GM18507 (cell line): ENCODE measurements at regions not wholly inside any gene's neighbourhood (a gene's known extent, or its start where the extent isn't known, plus 50 kb on each side); places are given as distances from the start of the nearest gene placed in this dataset.

Experiments
- DNase-seq: peaks from one replicate; pipeline ENCODE4 v3.0.0; 2011; ENCODE audit warnings: low read depth; ENCODE audit not compliant: insufficient read length; ENCODE audit errors: extremely low spot score
- FAIRE-seq: peaks from 2 replicates; lab custom pipeline; 2011; peaks lifted over from hg19 to GRCh38; lab: Jason Lieb, UNC

DNA sequence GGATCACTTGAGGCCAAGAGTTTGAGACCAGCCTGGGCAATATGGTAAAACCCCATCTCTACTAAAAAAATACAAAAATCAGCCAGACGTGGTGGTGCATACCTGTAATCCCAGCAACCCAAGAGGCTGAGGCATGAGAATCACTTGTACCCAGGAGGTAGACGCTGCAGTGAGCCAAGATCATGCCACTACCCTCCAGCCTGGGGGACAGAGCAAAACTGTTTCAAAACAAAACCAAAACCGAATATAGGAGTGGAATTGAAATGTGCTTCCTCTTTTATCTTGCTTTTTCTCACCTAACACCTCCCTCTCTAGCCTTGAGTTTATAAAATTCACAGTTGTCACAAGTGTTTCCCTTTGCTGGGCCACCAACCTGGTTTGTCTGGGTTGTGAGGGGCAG is 181.9 kb downstream of the PAH start:
- FAIRE-seq (peak; percentile 94), DNase-seq (peak; percentile 9)

- no peak for FAIRE-seq
- no peak for DNase-seq
Observed at GRCh38 chr12:102730996-102731395, 186.0 kb downstream of the PAH start.

DNA sequence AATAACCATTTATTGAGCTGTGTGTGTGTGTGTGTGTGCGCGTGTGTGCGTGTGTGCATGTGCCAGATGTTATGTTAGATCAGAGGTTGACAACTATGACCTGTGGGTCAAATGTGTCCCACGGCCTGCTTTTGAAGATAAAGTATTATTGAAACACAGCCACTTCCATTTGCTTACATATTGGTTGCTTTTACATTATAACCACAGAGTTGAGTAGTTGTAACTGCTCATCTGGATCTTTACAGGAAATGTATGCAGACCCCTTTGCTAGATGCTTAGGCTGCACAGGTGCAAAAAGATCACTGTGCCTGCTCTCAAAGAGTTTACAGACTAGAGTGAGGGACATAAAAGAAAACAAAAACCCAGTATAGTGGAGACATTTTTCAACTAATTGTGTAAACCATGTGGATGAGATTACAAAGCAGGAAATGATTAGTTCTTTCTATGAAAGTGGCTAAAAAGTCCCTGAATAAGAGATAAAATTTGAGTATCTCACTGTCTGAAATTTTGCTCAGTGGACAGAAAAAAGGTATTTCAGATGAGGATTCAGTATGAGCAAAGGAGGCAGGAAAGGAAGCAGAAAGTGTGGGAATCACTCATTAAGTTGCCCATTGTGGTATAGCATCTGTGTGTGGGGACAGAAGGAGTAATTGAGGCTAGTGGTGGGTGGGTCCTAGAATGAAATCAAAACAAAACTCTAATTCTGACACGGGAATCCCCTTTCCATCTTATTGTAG is 188.4 kb downstream of the PAH start:
- DNase-seq, result no peak
- peak; percentile 74 for FAIRE-seq

DNA sequence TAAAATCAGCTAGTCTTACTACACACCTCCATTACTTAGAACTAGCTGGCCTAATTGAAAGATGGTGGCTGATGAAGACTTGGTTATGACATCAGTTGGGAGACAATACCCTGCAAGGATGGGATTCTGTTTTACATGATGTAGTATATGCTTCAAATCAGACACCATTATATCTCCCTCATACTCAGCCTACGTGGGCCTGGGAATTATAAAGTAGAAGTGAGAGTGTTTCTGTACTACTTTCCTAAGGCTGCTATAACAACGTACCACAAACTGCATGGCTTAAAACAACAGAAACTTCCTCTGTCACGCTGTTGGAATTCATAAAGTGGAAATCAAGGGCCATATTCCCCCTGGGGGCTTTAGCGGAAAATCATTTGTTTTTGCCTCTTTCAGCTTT is 190.4 kb downstream of the PAH start:
- DNase-seq, result no peak

GRCh38 chr12:102722147-102722546 is 194.9 kb downstream of the PAH start:
- DNase-seq (no peak), FAIRE-seq (no peak)

More for the DNA sequence above, 190.4 kb downstream of the PAH start:
- peak; percentile 5 for FAIRE-seq

DNA sequence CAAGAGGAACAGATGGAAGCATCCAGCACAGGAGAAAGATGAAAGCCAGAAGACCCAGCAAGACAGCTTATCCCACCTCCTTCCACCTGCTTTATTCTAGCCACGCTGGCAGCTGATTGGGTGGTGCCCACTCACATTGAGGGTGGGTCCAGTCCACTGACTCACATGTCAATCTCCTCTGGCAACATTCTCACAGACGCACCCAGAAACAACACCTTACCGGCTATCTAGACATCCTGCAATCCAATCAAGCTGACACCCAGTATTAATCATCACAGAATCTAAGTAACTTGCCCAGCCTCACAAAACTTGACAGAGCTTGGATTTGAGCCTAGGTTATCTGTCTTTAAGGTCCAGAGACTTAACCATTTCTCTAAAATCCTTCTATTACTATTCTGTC is 208.9 kb downstream of the PAH start:
- FAIRE-seq (no peak), DNase-seq (no peak)

GRCh38 chr12:102702447-102703114 is 214.5 kb downstream of the PAH start:
- DNase-seq (peak; percentile 23), FAIRE-seq (peak; percentile 89)

DNA sequence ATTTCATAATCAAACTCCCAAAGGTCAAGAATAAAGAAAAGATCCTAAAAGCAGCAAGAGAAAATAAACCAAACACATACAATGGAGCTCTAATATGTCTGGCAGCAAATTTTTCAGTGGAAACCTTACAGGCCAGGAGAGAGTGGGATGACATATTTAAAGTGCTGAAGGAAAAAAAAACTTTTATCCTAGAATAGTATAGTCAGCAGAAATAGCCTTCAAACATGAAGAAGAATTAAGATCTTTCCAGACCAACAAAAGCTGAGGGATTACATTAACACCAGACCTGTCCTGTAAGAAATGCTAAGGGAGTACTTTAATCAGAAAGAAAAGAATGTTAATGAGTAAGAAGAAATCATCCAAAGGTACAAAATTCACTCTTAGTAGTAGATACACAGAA is 215.7 kb upstream of the IGF1 start:
- FAIRE-seq (no peak), DNase-seq (no peak)

DNA sequence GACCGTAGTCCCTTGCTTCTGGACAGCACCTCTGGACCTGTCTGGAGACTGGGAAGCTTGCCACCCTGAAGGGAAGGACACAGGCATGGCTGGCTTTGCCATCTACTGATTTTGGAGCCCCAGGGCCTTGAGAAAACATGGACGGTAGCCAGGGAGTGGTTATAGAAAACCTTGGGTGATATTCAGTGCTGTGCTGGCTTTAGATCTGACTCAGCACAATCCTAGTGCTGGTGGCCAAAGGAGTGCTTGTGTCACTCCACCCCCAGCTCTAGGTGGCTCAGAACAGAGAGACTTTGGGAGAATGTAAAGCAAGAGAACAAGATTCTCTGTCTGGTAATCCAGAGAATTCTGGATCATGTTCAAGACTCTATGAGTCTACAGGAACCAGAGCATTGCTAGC is 214.5 kb upstream of the IGF1 start:
- no peak for FAIRE-seq
- DNase-seq, result no peak

DNA sequence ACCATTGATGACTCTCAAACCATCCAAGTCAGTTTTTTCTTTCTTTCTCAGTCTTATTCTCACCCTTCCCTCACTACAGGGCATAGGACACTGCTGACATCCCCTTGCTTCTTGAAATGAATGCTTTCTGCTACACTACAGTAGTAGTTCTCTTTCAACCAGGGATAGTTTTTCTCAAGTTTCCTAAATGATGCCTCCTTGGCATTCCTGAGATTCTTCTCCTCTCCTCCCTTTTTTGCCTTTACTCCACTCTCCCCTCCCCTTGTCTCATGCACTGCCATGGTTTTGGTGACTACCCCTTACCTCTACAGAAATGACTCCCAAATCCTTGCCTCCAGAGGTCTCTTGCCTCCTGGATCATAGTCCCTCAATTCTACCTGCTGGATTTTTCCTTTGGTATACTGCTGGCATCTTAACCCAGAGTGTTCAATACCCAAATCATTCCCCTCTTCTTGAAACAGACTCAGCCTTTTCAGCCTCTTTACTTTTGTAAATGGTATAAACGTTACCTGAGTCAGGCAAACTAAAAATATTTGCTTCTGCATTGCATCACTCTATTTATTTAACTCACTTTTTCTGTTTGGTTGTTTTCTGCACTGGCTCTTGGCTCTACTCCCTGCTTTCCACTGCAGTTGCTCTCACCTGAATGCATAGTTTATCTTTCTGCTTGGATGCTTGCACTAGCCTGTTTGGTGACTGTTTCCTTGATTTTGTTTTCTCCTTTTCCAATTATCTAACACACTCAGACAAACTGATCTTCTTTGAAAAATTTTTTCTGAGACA is 211.6 kb upstream of the IGF1 start:
- no peak for DNase-seq
- FAIRE-seq, result no peak

GRCh38 chr12:102690253-102690652 is 209.9 kb upstream of the IGF1 start:
- FAIRE-seq (no peak), DNase-seq (no peak)

GRCh38 chr12:102689701-102690100 is 209.3 kb upstream of the IGF1 start:
- FAIRE-seq, result no peak

DNA sequence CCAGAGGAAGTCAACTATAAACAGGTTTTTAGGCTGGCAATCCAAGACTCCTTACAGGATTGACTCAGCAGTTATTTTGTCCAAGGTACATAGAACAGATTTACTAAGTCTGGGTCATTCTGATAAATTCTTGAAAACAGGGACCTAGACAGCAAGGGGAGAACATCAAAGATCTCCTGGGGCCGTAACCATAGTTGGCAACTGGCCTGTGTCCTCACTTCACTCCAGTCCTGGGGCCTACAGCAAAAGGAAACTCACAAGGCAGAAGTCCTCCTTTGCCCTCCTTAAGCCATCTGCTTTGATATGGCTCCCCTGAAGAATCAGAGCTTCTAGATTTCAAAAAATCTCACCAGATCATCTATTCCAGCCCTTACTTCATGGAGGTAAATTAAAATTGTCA is 207.2 kb upstream of the IGF1 start:
- no peak for FAIRE-seq
- no peak for DNase-seq

More at GRCh38 chr12:102689701-102690100, 209.3 kb upstream of the IGF1 start:
- no peak for DNase-seq

GRCh38 chr12:102685841-102686240 is 205.5 kb upstream of the IGF1 start:
- no peak for FAIRE-seq

GRCh38 chr12:102685172-102685571 is 204.8 kb upstream of the IGF1 start:
- DNase-seq, result no peak
- FAIRE-seq, result no peak

More at GRCh38 chr12:102685841-102686240, 205.5 kb upstream of the IGF1 start:
- no peak for DNase-seq

DNA sequence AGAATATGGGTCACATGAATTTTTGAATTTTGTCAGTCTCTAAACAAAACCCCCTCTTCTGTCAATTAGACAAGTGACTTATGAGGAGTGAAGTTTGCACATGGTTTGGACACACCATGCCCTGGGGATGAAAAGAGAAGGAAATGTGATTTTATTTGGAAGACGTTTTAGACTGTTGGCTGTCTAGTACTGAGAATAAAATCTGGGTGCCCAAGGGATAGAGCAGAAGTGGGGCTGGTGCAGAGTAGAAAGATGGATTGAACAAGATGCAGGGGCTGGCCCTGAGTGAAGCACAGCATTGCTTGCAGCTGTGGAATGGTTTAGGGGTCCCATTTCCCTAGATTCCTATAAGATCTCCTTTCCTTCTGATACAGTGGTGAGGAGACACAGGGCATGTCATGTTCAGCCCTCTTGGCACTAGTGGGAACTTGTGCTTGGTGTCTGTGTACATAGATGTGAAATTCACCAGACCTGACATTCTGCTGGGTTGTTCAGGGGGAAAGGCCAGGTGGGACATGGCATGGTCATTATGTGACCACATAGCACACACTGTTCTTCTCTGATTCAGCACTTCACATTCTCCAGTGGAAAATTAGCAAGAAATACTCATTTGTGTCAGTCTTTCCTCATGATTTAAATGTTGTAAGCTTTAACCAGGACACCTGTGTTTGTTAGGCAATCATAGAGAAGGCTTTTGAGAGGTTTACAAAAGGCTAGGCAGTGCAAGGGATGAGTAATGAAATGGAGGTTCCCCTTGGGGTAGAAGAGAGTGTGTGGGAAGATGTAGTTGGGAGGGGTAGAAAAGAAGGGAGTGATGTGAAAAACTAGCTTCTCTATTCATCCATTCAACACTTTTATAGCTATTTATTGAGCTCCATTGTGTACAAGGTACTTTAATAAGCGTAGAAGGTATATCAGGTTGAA is 202.3 kb upstream of the IGF1 start:
- no peak for DNase-seq
- no peak for FAIRE-seq

DNA sequence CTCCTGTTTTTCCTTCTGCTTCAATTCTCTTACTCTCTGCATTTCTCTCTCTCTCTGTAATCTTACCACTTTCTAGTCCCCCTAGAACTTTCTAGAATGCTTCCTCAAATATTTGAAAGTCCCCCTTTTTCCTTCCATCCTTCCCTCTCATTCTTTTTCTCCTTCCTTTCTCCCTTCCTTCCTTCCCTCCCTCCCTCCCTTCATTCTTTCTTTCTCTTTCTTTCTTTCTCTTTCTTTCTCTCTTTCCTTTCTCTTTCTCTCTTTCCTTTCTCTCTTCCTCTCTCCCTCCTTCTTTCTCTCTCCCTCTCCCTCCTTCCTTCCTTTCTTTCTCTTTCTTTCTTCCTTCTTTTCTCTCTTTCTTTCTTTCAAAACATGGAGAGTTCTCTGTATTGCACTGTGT is 201.4 kb upstream of the IGF1 start:
- FAIRE-seq (no peak), DNase-seq (no peak)

DNA sequence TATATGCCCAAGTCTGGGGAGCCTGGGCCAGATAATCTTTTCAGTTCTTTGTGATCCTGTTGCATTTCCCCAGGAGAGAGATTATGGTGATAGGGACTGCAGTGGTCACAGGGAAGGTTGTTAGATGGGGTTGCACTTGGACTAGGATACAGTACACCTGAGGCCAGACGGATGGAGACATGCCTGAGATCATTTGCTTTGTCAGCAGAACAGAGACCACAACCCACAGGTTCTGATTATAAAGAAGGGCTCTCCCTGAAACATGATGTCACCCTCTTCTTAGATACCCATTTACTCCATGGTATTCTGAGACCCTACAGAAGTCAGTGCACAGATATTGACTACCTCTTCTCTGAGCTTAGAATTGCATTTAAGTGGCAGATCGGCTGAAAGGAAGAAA is 200.9 kb upstream of the IGF1 start:
- no peak for FAIRE-seq
- DNase-seq, result no peak

GRCh38 chr12:102680304-102680703 is 199.9 kb upstream of the IGF1 start:
- DNase-seq, result no peak
- FAIRE-seq, result no peak
